ENCODE measurements at regions not wholly inside any gene's neighbourhood (a gene's known extent, or its start where the extent isn't known, plus 50 kb on each side); places are given as distances from the start of the nearest gene placed in this dataset.

DNA sequence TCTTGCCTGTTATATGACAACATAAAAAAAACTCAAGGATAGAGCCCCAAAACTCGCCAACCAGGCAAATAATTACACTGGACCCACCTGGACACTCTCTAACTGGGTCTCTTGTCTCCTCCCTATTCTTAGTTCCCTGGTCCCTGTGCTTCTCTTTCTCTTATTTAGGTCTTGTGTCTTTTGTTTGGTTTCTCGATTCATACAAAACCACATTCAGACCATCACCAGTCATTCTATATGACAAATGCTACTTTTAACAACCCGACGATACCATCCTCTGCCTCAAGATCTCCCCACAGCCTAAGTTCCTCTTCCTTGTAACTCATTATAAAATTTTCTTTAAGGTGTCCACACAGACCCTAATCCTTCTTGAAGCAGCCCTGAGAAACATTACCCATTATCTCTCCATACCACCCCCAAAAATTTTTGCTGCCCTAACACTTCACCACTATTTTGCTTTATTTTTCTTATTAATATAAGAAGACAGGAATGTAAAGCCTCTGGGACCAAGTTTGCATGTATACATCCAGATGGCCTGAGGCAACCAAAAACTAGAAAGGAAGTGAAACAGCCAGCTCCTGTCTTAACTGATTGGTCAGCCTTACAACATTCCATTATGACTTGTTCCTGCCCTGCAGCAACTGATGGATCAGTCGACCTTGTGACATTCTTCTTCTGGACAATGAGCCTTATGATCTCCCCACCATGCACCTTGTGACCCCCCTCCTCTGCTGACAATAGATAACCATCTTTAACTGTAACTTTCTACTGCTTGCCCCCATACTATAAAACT lies 638.2 kb downstream of the AMY1C start:
- no peak overlapping the region for H3K4me3 ChIP-seq (ENCODE audit: low read depth, low read length)

GRCh38 chr1:104392552-104392951 lies 642.9 kb downstream of the AMY1C start:
- H3K4me3 ChIP-seq (ENCODE audit: low read depth, low read length) = no peak overlapping the region
- no peak for DNase-seq (ENCODE audit: low read depth)

More for the DNA sequence above, 638.2 kb downstream of the AMY1C start:
- DNase-seq (ENCODE audit: low read depth) = no peak

- no peak overlapping the region for H3K4me3 ChIP-seq (ENCODE audit: low read depth, low read length)
- DNase-seq (ENCODE audit: low read depth) = no peak
Measured at GRCh38 chr1:104402178-104402577, 652.5 kb downstream of the AMY1C start.

DNA sequence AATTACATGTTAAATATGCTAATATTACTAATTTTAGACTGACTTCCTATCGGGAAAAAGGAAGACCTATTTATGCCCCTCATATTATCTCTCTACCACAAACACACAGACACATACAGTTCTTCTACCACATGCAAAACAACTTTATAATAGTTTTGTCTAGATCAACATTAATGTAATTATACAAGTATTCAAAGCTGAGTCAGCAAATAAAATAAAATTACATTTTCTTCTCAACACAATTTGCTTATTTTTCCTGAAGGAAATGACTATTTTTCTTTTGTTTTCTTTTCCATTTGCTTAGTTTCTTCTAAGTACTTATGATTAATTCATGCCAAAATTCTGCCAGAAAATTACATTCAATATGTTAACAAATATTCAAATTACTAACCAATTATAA lies 654.2 kb downstream of the AMY1C start:
- no peak for DNase-seq (ENCODE audit: low read depth)
- no peak overlapping the region for H3K4me3 ChIP-seq (ENCODE audit: low read depth, low read length)

GRCh38 chr1:104406728-104407127 lies 657.0 kb downstream of the AMY1C start:
- no peak overlapping the region for H3K4me3 ChIP-seq (ENCODE audit: low read depth, low read length)
- DNase-seq (ENCODE audit: low read depth) = no peak

GRCh38 chr1:104408268-104408667 lies 658.6 kb downstream of the AMY1C start:
- no peak for DNase-seq (ENCODE audit: low read depth)
- no peak overlapping the region for H3K4me3 ChIP-seq (ENCODE audit: low read depth, low read length)

GRCh38 chr1:104435255-104435654 lies 685.6 kb downstream of the AMY1C start:
- no peak overlapping the region for H3K4me3 ChIP-seq (ENCODE audit: low read depth, low read length)
- DNase-seq (ENCODE audit: low read depth) = no peak

- no peak overlapping the region for H3K4me3 ChIP-seq (ENCODE audit: low read depth, low read length)
- no peak for DNase-seq (ENCODE audit: low read depth)
Measured at GRCh38 chr1:104440011-104440410, 690.3 kb downstream of the AMY1C start.

DNA sequence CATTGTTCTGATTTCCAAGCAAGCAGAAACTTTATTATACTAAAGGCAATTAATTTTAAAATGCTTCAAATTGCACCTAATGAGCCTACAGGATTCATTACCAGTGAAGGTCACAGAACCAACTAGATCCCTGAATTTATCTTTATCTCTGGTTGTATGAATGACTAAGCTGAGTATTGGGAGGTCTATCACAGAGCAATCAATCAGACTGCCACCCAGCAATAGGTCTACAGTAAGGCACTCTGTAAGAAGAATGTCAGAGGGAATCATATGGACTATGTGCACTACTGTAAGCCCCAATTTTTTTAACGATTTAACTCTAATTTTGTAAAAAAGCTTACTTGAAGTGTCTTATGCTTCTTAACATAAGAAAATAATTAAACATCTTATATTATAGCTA lies 707.0 kb downstream of the AMY1C start:
- DNase-seq (ENCODE audit: low read depth) = no peak
- no peak overlapping the region for H3K4me3 ChIP-seq (ENCODE audit: low read depth, low read length)

DNA sequence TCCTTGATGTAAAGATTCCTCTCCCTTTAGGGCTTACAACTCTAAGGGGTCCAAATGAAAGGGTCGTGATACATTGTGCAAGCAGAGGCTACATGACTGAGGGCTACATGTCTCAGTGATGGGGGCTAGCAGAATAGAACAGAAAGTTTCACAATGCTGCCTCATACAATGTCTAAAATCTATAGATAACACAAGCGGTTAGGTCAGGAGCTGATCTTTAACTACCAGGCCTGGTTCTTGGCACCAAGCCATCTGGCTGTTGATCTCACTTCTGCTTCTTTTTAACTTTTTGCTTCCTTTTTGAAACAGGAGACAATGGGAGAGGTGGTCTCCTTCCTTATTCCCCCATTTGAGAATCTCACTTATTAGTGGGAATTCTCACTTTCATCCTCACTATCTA lies 710.2 kb downstream of the AMY1C start:
- H3K4me3 ChIP-seq (ENCODE audit: low read depth, low read length) = no peak overlapping the region
- no peak for DNase-seq (ENCODE audit: low read depth)

GRCh38 chr1:104460880-104461279 lies 711.2 kb downstream of the AMY1C start:
- DNase-seq (ENCODE audit: low read depth) = no peak
- no peak overlapping the region for H3K4me3 ChIP-seq (ENCODE audit: low read depth, low read length)

DNA sequence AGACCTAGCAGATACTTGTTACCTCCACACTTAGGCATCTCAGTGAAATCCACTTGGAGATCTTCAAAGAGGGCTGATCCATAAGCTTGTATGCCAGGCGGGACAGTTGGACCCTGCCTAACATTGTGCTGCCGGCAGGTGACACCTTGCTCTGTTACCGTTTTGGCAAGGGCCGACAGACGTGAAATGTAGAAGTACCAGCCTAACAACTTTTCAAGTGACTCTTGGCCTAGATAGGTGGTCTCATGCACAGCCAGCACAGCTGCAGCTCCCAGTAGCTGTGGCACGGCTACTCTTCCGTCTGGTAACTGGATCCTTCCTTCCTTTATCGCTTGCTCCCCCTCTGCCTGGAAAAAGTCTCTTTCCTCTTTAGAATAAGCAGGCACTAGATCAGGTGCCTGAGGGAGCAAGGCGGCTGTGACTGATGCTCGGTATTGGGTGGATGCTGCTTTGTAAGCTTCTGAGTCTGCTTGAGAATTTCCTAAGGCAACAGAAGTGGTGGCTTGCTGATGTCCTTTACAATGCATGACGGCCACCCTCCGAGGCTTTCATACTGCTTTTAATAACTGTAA lies 713.5 kb downstream of the AMY1C start:
- DNase-seq (ENCODE audit: low read depth) = no peak

GRCh38 chr1:104466068-104466467 lies 716.4 kb downstream of the AMY1C start:
- no peak for DNase-seq (ENCODE audit: low read depth)
- no peak overlapping the region for H3K4me3 ChIP-seq (ENCODE audit: low read depth, low read length)

More for the DNA sequence above, 713.5 kb downstream of the AMY1C start:
- H3K4me3 ChIP-seq (ENCODE audit: low read depth, low read length) = no peak overlapping the region

- no peak overlapping the region for H3K4me3 ChIP-seq (ENCODE audit: low read depth, low read length)
- no peak for DNase-seq (ENCODE audit: low read depth)
Measured at GRCh38 chr1:104467590-104467989, 717.9 kb downstream of the AMY1C start.

DNA sequence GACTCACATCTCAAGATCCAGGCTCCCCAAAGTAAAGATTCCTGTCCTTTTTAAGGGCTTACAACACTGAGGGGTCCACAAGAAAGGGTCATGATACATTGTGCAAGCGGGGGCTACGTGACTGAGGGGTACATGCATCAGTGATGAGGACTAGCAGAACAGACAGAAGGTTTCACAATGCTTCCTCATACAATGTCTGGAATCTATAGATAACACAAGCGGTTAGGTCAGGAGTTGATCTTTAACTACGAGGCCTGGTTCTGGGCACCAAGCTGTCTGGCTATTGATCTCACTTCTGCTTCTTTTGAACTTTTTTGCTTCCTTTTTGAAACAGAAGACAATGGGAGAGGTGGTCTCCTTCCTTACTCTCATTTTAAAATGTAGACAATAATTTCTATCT lies 718.6 kb downstream of the AMY1C start:
- no peak overlapping the region for H3K4me3 ChIP-seq (ENCODE audit: low read depth, low read length)
- no peak for DNase-seq (ENCODE audit: low read depth)

GRCh38 chr1:104476126-104476525 lies 726.4 kb downstream of the AMY1C start:
- DNase-seq (ENCODE audit: low read depth) = no peak
- H3K4me3 ChIP-seq (ENCODE audit: low read depth, low read length) = no peak overlapping the region

DNA sequence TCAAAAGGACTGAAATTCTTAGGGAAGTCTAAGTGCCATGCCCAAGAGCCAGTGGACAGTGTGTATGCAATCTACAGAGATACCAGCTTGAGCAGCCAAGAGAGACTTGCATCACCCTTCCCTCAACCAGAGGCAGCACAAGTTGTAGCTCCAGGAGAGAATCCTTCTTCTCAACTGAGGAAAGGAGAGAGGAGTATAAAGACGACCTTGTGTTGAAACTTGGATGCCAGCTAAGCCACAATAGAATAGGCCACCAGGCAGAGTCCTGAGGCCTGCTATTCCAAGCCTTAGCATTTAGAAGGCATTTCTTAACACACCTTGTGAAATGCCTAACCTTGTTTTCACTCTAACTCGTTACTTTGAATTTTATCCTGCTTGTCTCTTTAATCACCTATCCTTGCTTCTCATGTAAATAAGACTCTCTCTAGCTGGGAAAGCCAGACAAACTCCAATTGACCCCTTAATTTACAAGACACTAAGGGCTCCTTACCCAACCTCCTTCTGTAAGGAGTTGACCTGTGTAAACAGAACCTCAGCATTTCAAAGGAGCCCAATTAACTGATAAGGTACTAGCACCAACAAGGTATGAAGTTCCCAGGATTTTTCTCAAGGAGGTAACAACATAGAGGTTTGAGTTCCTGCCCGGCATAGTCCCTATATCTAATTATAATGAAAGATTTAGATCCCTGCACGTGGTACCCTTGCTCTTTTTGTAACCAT lies 738.8 kb downstream of the AMY1C start:
- no peak for DNase-seq (ENCODE audit: low read depth)

GRCh38 chr1:104526158-104526795 lies 776.6 kb downstream of the AMY1C start:
- no peak for DNase-seq (ENCODE audit: low read depth)
- no peak overlapping the region for H3K4me3 ChIP-seq (ENCODE audit: low read depth, low read length)

More for the DNA sequence above, 738.8 kb downstream of the AMY1C start:
- no peak overlapping the region for H3K4me3 ChIP-seq (ENCODE audit: low read depth, low read length)

- no peak overlapping the region for H3K4me3 ChIP-seq (ENCODE audit: low read depth, low read length)
- no peak for DNase-seq (ENCODE audit: low read depth)
Measured at GRCh38 chr1:104531990-104532389, 782.3 kb downstream of the AMY1C start.

DNA sequence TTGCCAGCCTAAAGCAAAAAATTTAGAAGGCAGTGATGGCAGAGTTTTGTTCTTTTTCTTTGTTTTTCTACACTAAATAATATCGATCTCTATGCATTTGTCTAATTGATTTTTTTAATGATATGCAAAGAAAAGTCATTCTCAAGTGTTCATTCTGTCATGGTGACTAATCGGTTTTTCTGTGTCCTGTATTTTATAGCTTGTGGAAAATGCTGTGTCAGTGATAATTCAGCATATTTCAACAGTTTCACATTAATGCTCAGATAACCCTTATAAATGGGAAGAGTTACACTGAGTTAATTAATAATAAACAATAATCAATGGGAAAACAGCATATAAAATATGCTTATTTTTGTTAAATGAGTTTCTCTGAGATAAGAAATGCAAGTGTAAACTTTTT lies 824.9 kb downstream of the AMY1C start:
- H3K4me3 ChIP-seq (ENCODE audit: low read depth, low read length) = no peak overlapping the region
- no peak for DNase-seq (ENCODE audit: low read depth)

Measured in skeletal muscle cell (primary cell).